K562 (cell line): ENCODE measurements at regions not wholly inside any gene's neighbourhood (a gene's known extent, or its start where the extent isn't known, plus 50 kb on each side); places are given as distances from the start of the nearest gene placed in this dataset.
"Not testable (repeated sequence)": the region's sequence is repeated elsewhere in the genome, so short reads cannot be mapped to it uniquely, and the experiment has no call there.

Experiments used
- CTCF ChIP-seq, 3 experiments: IDR thresholded peaks in 2 of 3; conservative IDR thresholded peaks in 1 of 3; 2 replicates each; pipeline ENCODE4 v1.5.1; 2011 to 2012; ENCODE audit warnings: low read length in 3 of 3, mild to moderate bottlenecking in 3 of 3, control low read depth in 2 of 3, improper control_type of control experiment in 1 of 3, inconsistent platforms in 1 of 3, low read depth in 1 of 3, mixed read lengths in 1 of 3, moderate library complexity in 1 of 3; ENCODE audit not compliant: insufficient read depth in 2 of 3
- ELK1 ChIP-seq: sonication (generic); formaldehyde crosslinking; IDR thresholded peaks from 2 replicates; pipeline ENCODE4 v1.8.1; 2022; ENCODE audit warnings: missing genetic modification reagents
- HNRNPH1 ChIP-seq: fragments of 200-400 bp; formaldehyde crosslinking; optimal IDR thresholded peaks from 2 replicates; pipeline ENCODE3; 2017; ENCODE audit warnings: low read depth, mild to moderate bottlenecking, low read length, moderate library complexity
- MEF2D ChIP-seq: conservative IDR thresholded peaks from 2 replicates; pipeline ENCODE4 v1.6.1; 2016; ENCODE audit warnings: low read depth, missing genetic modification characterization, missing compliant biosample characterization
- MTF1 ChIP-seq: fragments of 250-450 bp; sonication (Bioruptor Pico); IDR thresholded peaks from 2 replicates; pipeline ENCODE4 v1.9.0; 2021; ENCODE audit warnings: moderate library complexity, mild to moderate bottlenecking, inconsistent platforms, borderline replicate concordance
- NFXL1 ChIP-seq: fragments of 450-650 bp; formaldehyde crosslinking; IDR thresholded peaks from 2 replicates; pipeline ENCODE4 v1.4.0; 2021; ENCODE audit warnings: mild to moderate bottlenecking
- PHF8 ChIP-seq: fragments of 200-600 bp; sonication (generic); IDR thresholded peaks from 2 replicates; pipeline ENCODE4 v1.6.1; 2012; ENCODE audit warnings: mixed run types, mild to moderate bottlenecking, inconsistent platforms, low read length, moderate library complexity, borderline replicate concordance
- POLR2A ChIP-seq: fragments of 450-650 bp; conservative IDR thresholded peaks from 2 replicates; pipeline ENCODE4 v1.6.1; 2016
- PRPF4 ChIP-seq: fragments of 200-400 bp; formaldehyde crosslinking; IDR thresholded peaks from one replicate; pipeline ENCODE4 v1.6.1; 2017; ENCODE audit warnings: low read length, low read depth, mild to moderate bottlenecking; ENCODE audit not compliant: insufficient read depth, poor library complexity, severe bottlenecking
- SP2 ChIP-seq: IDR thresholded peaks from 2 replicates; pipeline ENCODE4 v1.6.1; 2011; ENCODE audit warnings: mild to moderate bottlenecking, low read depth, low read length, moderate library complexity; ENCODE audit not compliant: poor library complexity, severe bottlenecking; ENCODE audit errors: extremely low read depth
- ZNF143 ChIP-seq: sonication (generic); formaldehyde crosslinking; IDR thresholded peaks from 2 replicates; pipeline ENCODE4 v1.9.0; 2022; ENCODE audit warnings: mild to moderate bottlenecking, missing genetic modification reagents

- not testable (repeated sequence) for TF ChIP-seq MTF1 (CRISPR knock-in tag); SP2; MEF2D (tag); CTCF (IDR thresholded peaks at IDR 0.05 in 2 of 3, conservative IDR thresholded peaks at IDR 0.05 in 1 of 3; ENCODE audit: insufficient read depth in 2 of 3, low read depth in 1 of 3, low read length in 3 of 3); ELK1 (CRISPR knock-in tag); ZNF143 (CRISPR knock-in tag); PHF8; HNRNPH1; PRPF4; NFXL1 (CRISPR knock-in tag); POLR2A
These were observed 299.2 kb upstream of the ADGRL2 start for GRCh38 chr1:81501485-81501884.
